Stomach (tissue), 8 donors: ENCODE measurements at regions not wholly inside any gene's neighbourhood (a gene's known extent, or its start where the extent isn't known, plus 50 kb on each side); places are given as distances from the start of the nearest gene placed in this dataset.

Source experiments
- DNase-seq, 2 donors: peaks; one replicate each; pipeline versions ENCODE4 v3.0.0 to v3.0.0-alpha.2; 2013 to 2019
- H3K27ac ChIP-seq, 5 donors: fragments of 200-600 bp in 4 of 5; sonication (generic) in 4 of 5; one replicate each; pipeline ENCODE4 v1.5.1; 2013 to 2019; ENCODE audit warnings: mild to moderate bottlenecking in 1 of 5, moderate library complexity in 1 of 5
- H3K27me3 ChIP-seq, 3 donors: fragments of 200-600 bp; sonication (generic); one replicate each; pipeline ENCODE4 v1.5.1; 2017 to 2019; ENCODE audit warnings: mixed run types in 1 of 3
- H3K36me3 ChIP-seq, 4 donors: fragments of 200-600 bp; sonication (generic); 1 replicate in 3 of 4; 2 replicates in 1 of 4; pipeline ENCODE4 v1.5.1; 2016 to 2019
- H3K4me1 ChIP-seq, 4 donors: fragments of 200-600 bp; sonication (generic); one replicate each; pipeline ENCODE4 v1.5.1; 2016 to 2019
- H3K4me3 ChIP-seq, 4 donors: fragments of 200-600 bp; sonication (generic) in 3 of 4; one replicate each; pipeline ENCODE4 v1.5.1; 2016 to 2019; ENCODE audit warnings: mild to moderate bottlenecking in 1 of 4
- H3K9me3 ChIP-seq, 4 donors: fragments of 200-600 bp; sonication (generic); one replicate each; pipeline ENCODE4 v1.5.1; 2016 to 2019
- EP300 ChIP-seq: sonication (generic); formaldehyde crosslinking; IDR thresholded peaks from one replicate; pipeline ENCODE4 v1.6.1; 2017; ENCODE audit warnings: antibody characterized with exemption
- POLR2A ChIP-seq, 4 donors: fragments of 450-650 bp; IDR thresholded peaks; one replicate each; pipeline ENCODE4 v1.6.1; 2016; ENCODE audit warnings: antibody characterized with exemption in 4 of 4, control low read depth in 2 of 4, mild to moderate bottlenecking in 1 of 4, moderate library complexity in 1 of 4
- POLR2AphosphoS5 ChIP-seq, 3 donors: sonication (generic); formaldehyde crosslinking; IDR thresholded peaks; one replicate each; pipeline ENCODE4 v1.6.1; 2016; ENCODE audit warnings: antibody characterized with exemption in 3 of 3
- WGBS, 5 donors: extraction: QIAGEN DNeasy Blood & Tissue Kit in 3 of 5; methylation state at CpG; one replicate each; pipeline versions ENCODE4 v1.1.5 to v1.1.7; 2013 to 2018; 5-methylcytosine and 5-hydroxymethylcytosine counted together
- intact Hi-C: fragments of 100-400 bp; cut with DNase I; formaldehyde crosslinking; loops from one replicate; pipeline ENCODE4 v1.15.1; 2023; ENCODE audit warnings: low total_unique reads
- TF ChIP-seq, protein P1 (sequence below), 7 experiments: fragments of 450-650 bp in 4 of 7; fragments of 200-600 bp in 3 of 7; sonication (generic) in 3 of 7; IDR thresholded peaks; one replicate each; pipeline ENCODE4 v1.5.1; 2016 to 2019; ENCODE audit warnings: antibody characterized with exemption in 7 of 7, control low read depth in 2 of 7, mild to moderate bottlenecking in 1 of 7
- donor health status: healthy with polysubstance abuse.
- donor health status: Bipolar disorder and iron deficiency.
- donor health status: healthy.

GRCh38 chr9:11735391-11735790 is 957.8 kb upstream of the TYRP1 start:
- Histone ChIP-seq H3K27ac (no peak overlapping the region), H3K4me1 (no peaks in the 10 kb centered on the region), H3K27me3 (no peaks in the 10 kb centered on the region), H3K9me3 (peaks cover 0 to 31% (median 3%) of the 10 kb centered on the region in 4 donors), H3K36me3 (no peaks in the 10 kb centered on the region), H3K4me3 (no peak overlapping the region)
- TF ChIP-seq EP300 (no peak), POLR2A (IDR thresholded peaks at IDR 0.05) (no peak), POLR2AphosphoS5 (IDR thresholded peaks at IDR 0.05) (no peak)
- TF ChIP-seq, protein P1, sequence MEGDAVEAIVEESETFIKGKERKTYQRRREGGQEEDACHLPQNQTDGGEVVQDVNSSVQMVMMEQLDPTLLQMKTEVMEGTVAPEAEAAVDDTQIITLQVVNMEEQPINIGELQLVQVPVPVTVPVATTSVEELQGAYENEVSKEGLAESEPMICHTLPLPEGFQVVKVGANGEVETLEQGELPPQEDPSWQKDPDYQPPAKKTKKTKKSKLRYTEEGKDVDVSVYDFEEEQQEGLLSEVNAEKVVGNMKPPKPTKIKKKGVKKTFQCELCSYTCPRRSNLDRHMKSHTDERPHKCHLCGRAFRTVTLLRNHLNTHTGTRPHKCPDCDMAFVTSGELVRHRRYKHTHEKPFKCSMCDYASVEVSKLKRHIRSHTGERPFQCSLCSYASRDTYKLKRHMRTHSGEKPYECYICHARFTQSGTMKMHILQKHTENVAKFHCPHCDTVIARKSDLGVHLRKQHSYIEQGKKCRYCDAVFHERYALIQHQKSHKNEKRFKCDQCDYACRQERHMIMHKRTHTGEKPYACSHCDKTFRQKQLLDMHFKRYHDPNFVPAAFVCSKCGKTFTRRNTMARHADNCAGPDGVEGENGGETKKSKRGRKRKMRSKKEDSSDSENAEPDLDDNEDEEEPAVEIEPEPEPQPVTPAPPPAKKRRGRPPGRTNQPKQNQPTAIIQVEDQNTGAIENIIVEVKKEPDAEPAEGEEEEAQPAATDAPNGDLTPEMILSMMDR (IDR thresholded peaks at IDR 0.05) = no peak
- intact Hi-C loops = no loop called here
- DNase-seq = no peak
- WGBS, 5 donors = 50 to 81% (median 74%) methylated on average over 1 of the region's 1 CpG

GRCh38 chr9:11742471-11742870 is 950.7 kb upstream of the TYRP1 start:
- H3K9me3 ChIP-seq = peaks cover 0 to 4% (median 0%) of the 10 kb centered on the region in 4 donors
- WGBS, 5 donors = 82 to 92% (median 91%) methylated on average over 1 of the region's 1 CpG

DNA sequence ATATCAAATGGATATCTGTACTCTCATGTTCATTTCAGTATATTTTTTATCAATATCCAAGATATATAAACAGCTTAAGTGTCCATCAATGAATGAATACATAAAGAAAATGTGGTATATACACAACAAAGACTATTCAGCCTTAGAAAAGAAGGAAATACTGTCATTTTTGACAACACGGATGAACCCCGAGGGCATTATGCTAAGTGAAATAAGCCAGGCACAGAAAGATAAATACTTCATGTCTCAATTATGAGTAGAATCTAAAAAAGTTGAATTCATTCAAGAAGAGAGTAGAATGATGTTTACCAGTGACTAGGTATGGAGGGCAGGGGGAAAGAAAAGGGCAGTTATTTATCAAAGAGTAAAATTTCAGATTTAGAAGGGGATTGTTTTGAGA is 949.8 kb upstream of the TYRP1 start:
- Histone ChIP-seq H3K36me3 (no peaks in the 10 kb centered on the region), H3K4me3 (no peak overlapping the region), H3K27ac (no peak overlapping the region), H3K4me1 (no peaks in the 10 kb centered on the region), H3K9me3 (peaks cover 0 to 4% (median 0%) of the 10 kb centered on the region in 4 donors), H3K27me3 (no peaks in the 10 kb centered on the region)
- TF ChIP-seq EP300 = no peak
- TF ChIP-seq, protein P1 (IDR thresholded peaks at IDR 0.05) = no peak
- no peak for TF ChIP-seq POLR2A (IDR thresholded peaks at IDR 0.05)
- no peak for TF ChIP-seq POLR2AphosphoS5 (IDR thresholded peaks at IDR 0.05)
- 80 to 91% (median 90%) methylated on average over 2 of the region's 2 CpGs for WGBS, 5 donors
- intact Hi-C loops = no loop called here
- no peak for DNase-seq

More at GRCh38 chr9:11742471-11742870, 950.7 kb upstream of the TYRP1 start:
- Histone ChIP-seq H3K4me3 (no peak overlapping the region), H3K27me3 (no peaks in the 10 kb centered on the region), H3K27ac (no peak overlapping the region), H3K36me3 (no peaks in the 10 kb centered on the region), H3K4me1 (no peaks in the 10 kb centered on the region)
- no peak for TF ChIP-seq EP300
- TF ChIP-seq, protein P1 (IDR thresholded peaks at IDR 0.05) = no peak
- TF ChIP-seq POLR2AphosphoS5 (IDR thresholded peaks at IDR 0.05) = no peak
- no peak for TF ChIP-seq POLR2A (IDR thresholded peaks at IDR 0.05)
- intact Hi-C loops = no loop called here
- DNase-seq = no peak

DNA sequence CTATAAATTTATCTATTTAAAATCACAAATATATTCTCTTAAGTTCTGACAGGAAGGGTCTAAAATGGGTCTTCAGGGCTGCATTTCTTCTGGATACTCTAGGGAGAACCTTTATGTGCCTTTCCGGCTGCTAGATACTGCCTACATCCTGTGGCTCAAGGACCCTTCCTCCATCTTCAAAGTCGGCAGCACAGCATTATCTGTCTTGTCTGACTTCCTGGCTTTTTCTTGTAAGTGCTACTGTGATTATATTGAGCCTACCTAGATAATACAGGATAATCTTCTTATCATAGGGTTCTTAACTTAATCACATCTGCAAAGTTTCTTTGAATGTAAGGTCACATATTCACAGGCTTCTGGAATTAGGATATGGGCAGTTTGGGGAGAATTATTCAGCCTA is 943.8 kb upstream of the TYRP1 start:
- TF ChIP-seq EP300 (no peak), POLR2AphosphoS5 (IDR thresholded peaks at IDR 0.05) (no peak), POLR2A (IDR thresholded peaks at IDR 0.05) (no peak)
- TF ChIP-seq, protein P1 (IDR thresholded peaks at IDR 0.05) = no peak
- Histone ChIP-seq H3K27ac (no peak overlapping the region), H3K27me3 (no peaks in the 10 kb centered on the region), H3K36me3 (no peaks in the 10 kb centered on the region), H3K4me3 (no peak overlapping the region), H3K4me1 (no peaks in the 10 kb centered on the region), H3K9me3 (no peaks in the 10 kb centered on the region)
- 46 to 60% (median 52%) methylated on average over 2 of the region's 2 CpGs for WGBS, 5 donors
- intact Hi-C loops = no loop called here
- DNase-seq = no peak
